Fibroblast of the aortic adventitia (primary cell): ENCODE measurements at regions not wholly inside any gene's neighbourhood (a gene's known extent, or its start where the extent isn't known, plus 50 kb on each side); places are given as distances from the start of the nearest gene placed in this dataset.

Experiments used
- DNase-seq: peaks from one replicate; pipeline ENCODE4 v3.0.0-alpha.2; 2010; ENCODE audit warnings: low read depth
- H3K4me3 ChIP-seq: 2 replicates; pipeline ENCODE4 v1.5.1; 2011; ENCODE audit warnings: low read depth, mild to moderate bottlenecking, control low read depth, low read length, moderate library complexity
- CTCF ChIP-seq: IDR thresholded peaks from 2 replicates; pipeline ENCODE4 v1.5.1; 2011; ENCODE audit warnings: mild to moderate bottlenecking, low read length, control low read depth, inconsistent platforms; ENCODE audit not compliant: insufficient read depth

DNA sequence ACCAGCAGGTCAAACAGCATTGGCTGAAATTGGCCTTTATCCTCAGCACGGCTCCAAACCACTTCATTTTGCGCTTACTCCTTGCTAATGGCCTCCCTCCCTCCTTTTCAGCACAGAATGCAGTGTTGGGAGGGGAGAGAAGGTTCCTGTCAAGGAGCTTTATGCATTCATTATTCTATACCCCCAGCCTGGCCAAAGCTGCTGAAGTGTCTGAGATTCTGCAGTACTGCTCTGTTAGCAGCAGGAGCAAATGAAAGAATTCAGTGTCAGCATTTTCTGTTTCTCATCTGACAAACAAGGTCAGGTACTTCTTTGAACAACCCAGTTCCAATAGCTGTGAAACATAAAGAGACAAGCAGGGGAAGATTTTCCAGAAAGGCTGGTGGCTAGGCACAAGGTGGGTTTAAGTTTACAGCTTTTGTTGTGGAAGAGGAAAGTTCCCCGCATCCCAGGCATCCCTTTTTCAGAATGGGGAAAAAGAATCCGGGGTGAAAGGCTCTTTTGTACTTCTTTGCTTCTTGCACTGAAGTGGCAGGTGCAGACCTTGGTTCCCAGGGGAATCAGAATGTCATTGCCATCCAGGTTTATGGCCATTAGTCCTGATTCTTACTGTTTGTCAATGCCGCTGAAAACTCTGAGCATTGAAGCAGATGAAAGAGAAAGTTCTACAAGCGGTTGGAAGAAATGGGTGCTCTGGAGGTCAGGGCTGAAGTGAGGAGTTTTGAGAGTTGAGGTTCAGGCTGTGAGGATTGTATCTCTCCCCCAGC lies 109.3 kb upstream of the APC start:
- no peak for TF ChIP-seq CTCF
- H3K4me3 ChIP-seq = no peak overlapping the region
- DNase-seq = no peak

GRCh38 chr5:112630246-112631009 lies 107.3 kb upstream of the APC start:
- no peak for DNase-seq
- TF ChIP-seq CTCF = no peak
- H3K4me3 ChIP-seq = no peak overlapping the region

DNA sequence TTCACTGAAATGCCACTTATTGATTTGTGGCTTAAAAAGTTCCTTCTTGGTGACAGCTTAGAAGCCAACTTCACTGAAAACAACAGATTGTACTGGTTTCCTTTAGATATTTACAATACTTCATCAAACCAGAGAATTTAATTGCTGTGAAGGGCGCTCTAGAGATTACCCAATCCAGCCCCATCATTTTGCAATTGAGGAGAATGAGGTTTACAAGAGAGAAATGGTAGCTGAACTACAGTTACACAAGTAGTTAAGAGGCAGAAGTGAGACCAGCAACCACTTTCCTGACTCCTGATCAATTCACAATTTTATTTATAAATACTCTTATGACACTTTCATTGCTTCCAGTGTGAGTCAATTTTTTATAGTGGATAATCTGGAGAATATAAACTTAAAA lies 103.5 kb upstream of the APC start:
- no peak overlapping the region for H3K4me3 ChIP-seq
- TF ChIP-seq CTCF = no peak
- DNase-seq = no peak

GRCh38 chr5:112634796-112635195 lies 102.9 kb upstream of the APC start:
- DNase-seq = no peak
- H3K4me3 ChIP-seq = no peak overlapping the region
- TF ChIP-seq CTCF = no peak

GRCh38 chr5:112635276-112635675 lies 102.4 kb upstream of the APC start:
- H3K4me3 ChIP-seq = no peak overlapping the region
- no peak for TF ChIP-seq CTCF
- no peak for DNase-seq

DNA sequence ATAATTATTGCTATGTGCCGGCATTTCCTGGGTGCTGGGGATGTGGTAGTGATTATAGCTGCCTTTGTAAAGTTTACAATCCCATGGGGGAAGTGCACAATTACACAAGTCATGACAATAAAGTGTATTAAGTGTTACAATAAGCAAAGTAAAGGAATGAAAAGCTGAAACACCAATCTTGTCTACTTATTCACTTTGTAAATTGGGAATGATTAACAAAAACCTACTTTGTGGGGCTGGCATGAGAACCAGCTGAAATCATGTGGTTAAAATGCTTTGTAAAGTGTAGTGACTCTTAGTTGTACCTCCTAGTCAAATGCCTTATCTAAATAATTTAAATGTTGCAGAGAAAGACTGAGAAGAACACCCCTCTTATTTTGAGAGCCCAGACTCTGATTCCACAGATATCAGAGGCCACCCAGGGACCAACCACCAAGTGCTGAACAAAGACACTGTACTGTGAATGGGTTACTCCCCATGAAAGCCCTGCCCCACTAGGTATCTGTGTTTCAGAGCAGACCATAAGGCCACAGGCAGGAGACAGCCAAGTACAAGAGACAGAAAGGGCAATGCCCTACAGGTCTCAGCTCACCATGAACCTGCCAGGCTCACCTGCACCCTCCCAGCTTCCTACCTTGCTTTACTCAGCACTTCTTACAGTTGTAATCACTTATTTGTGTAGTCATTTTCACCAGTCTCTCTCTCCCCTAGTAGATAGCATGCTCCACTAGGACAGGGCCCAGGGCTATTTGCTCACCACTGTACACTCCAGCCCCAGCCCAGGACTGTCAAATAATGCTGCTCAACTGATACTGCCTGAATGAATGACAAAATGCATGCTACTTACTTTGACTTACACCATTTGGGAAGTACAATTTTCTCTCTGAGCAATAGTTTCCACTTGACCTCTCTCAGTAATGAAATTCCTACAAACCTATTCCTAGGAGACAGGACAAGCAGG lies 101.6 kb upstream of the APC start:
- DNase-seq = no peak
- no peak overlapping the region for H3K4me3 ChIP-seq
- TF ChIP-seq CTCF = no peak
